Hepatocyte (in vitro differentiated cells): ENCODE measurements at regions not wholly inside any gene's neighbourhood (a gene's known extent, or its start where the extent isn't known, plus 50 kb on each side); places are given as distances from the start of the nearest gene placed in this dataset.

Experiments
- CTCF ChIP-seq: fragments of 200-600 bp; sonication (generic); IDR thresholded peaks from 2 replicates; pipeline ENCODE4 v1.5.1; 2016; ENCODE audit warnings: antibody characterized with exemption, mild to moderate bottlenecking; ENCODE audit not compliant: poor library complexity
- EZH2 ChIP-seq: fragments of 200-600 bp; sonication (generic); IDR thresholded peaks from 2 replicates; pipeline ENCODE4 v1.6.1; 2016; ENCODE audit warnings: antibody characterized with exemption, mild to moderate bottlenecking, borderline replicate concordance
- EZH2phosphoT487 ChIP-seq: fragments of 200-600 bp; sonication (generic); IDR thresholded peaks from one replicate; pipeline ENCODE4 v1.6.1; 2018; ENCODE audit warnings: antibody characterized with exemption, mild to moderate bottlenecking, low read depth, moderate library complexity; ENCODE audit not compliant: unreplicated experiment, severe bottlenecking

- TF ChIP-seq EZH2 (no peak), CTCF (no peak), EZH2phosphoT487 (no peak)
These were observed 406.1 kb upstream of the MEX3C start for GRCh38 chr18:51603551-51603950.
